Mesenchymal stem cell (in vitro differentiated cells and primary cell): ENCODE measurements at regions not wholly inside any gene's neighbourhood (a gene's known extent, or its start where the extent isn't known, plus 50 kb on each side); places are given as distances from the start of the nearest gene placed in this dataset.

Source experiments
- DNase-seq: peaks from one replicate; pipeline ENCODE4 v3.0.0-alpha.2; 2013
- H2AFZ ChIP-seq: one replicate; pipeline ENCODE4 v1.6.1; 2013; ENCODE audit warnings: low read depth, mild to moderate bottlenecking, control low read depth, inconsistent platforms, low read length, moderate library complexity
- H2AK5ac ChIP-seq: 2 replicates; pipeline ENCODE4 v1.6.1; 2013; ENCODE audit warnings: low read length, moderate library complexity, mild to moderate bottlenecking, inconsistent platforms; ENCODE audit not compliant: severe bottlenecking
- H2BK120ac ChIP-seq: one replicate; pipeline ENCODE4 v1.6.1; 2013; ENCODE audit warnings: low read depth, mild to moderate bottlenecking, inconsistent platforms, low read length, moderate library complexity
- H2BK12ac ChIP-seq, 2 experiments: one replicate each; pipeline ENCODE4 v1.6.1; 2013; ENCODE audit warnings: inconsistent platforms in 2 of 2, low read length in 2 of 2, mild to moderate bottlenecking in 2 of 2, moderate library complexity in 2 of 2, control low read depth in 1 of 2
- H2BK15ac ChIP-seq: one replicate; pipeline ENCODE4 v1.6.1; 2013; ENCODE audit warnings: mild to moderate bottlenecking, low read depth, inconsistent platforms; ENCODE audit not compliant: poor library complexity, severe bottlenecking
- H2BK5ac ChIP-seq: 2 replicates; pipeline ENCODE4 v1.6.1; 2013; ENCODE audit warnings: low read depth, mild to moderate bottlenecking, low read length, control low read depth, inconsistent platforms; ENCODE audit not compliant: poor library complexity, severe bottlenecking
- H3K14ac ChIP-seq, 2 experiments: one replicate each; pipeline ENCODE4 v1.6.1; 2013; ENCODE audit warnings: inconsistent platforms in 2 of 2, low read length in 2 of 2, control low read depth in 1 of 2, mild to moderate bottlenecking in 1 of 2, moderate library complexity in 1 of 2
- H3K18ac ChIP-seq, 2 experiments: one replicate each; pipeline ENCODE4 v1.6.1; 2013; ENCODE audit warnings: inconsistent platforms in 2 of 2, low read length in 2 of 2, control low read depth in 1 of 2, low read depth in 1 of 2, mild to moderate bottlenecking in 1 of 2
- H3K23ac ChIP-seq, 2 experiments: one replicate each; pipeline ENCODE4 v1.6.1; 2013; ENCODE audit warnings: inconsistent platforms in 2 of 2, low read length in 2 of 2, mild to moderate bottlenecking in 2 of 2, moderate library complexity in 2 of 2, control low read depth in 1 of 2
- H3K27ac ChIP-seq: 2 replicates; pipeline ENCODE4 v1.5.1; 2013; ENCODE audit warnings: mild to moderate bottlenecking, moderate library complexity, low read length, control low read depth, inconsistent platforms; ENCODE audit not compliant: poor library complexity, severe bottlenecking
- H3K27me3 ChIP-seq, 2 experiments: 2 replicates each; pipeline versions ENCODE4 v1.6.1 to v1.7.0; 2013; ENCODE audit warnings: low read length in 2 of 2, mild to moderate bottlenecking in 2 of 2, moderate library complexity in 2 of 2, control low read depth in 1 of 2, inconsistent platforms in 1 of 2; ENCODE audit not compliant: control insufficient read depth in 1 of 2, insufficient read depth in 1 of 2
- H3K36me3 ChIP-seq, 2 experiments: 2 replicates each; pipeline versions ENCODE4 v1.6.1 to v1.7.0; 2013; ENCODE audit warnings: low read length in 2 of 2, control low read depth in 1 of 2, inconsistent platforms in 1 of 2, low read depth in 1 of 2, mild to moderate bottlenecking in 1 of 2; ENCODE audit not compliant: insufficient read depth in 2 of 2, control insufficient read depth in 1 of 2
- H3K4ac ChIP-seq, 2 experiments: one replicate each; pipeline ENCODE4 v1.6.1; 2013; ENCODE audit warnings: inconsistent platforms in 2 of 2, low read length in 2 of 2, mild to moderate bottlenecking in 2 of 2, moderate library complexity in 2 of 2, control low read depth in 1 of 2, low read depth in 1 of 2
- H3K4me1 ChIP-seq: 2 replicates; pipeline ENCODE4 v1.6.1; 2013; ENCODE audit warnings: low read depth, low read length, control low read depth; ENCODE audit not compliant: control insufficient read depth, insufficient read depth
- H3K4me2 ChIP-seq: 2 replicates; pipeline ENCODE4 v1.6.1; 2013; ENCODE audit warnings: low read length, mild to moderate bottlenecking, inconsistent platforms; ENCODE audit not compliant: poor library complexity, severe bottlenecking
- H3K4me3 ChIP-seq, 2 experiments: 2 replicates each; pipeline versions ENCODE4 v1.5.1 to v1.7.0; 2013; ENCODE audit warnings: low read length in 2 of 2, mild to moderate bottlenecking in 2 of 2, control low read depth in 1 of 2, low read depth in 1 of 2; ENCODE audit not compliant: insufficient read depth in 1 of 2
- H3K79me1 ChIP-seq: replicated peaks from 2 replicates; pipeline ENCODE4 v1.6.1; 2013; ENCODE audit warnings: mild to moderate bottlenecking, control low read depth, low read length, inconsistent platforms; ENCODE audit not compliant: poor library complexity, severe bottlenecking
- H3K9ac ChIP-seq: 2 replicates; pipeline ENCODE4 v1.7.0; 2013; ENCODE audit warnings: mild to moderate bottlenecking, low read length, moderate library complexity
- H3K9me3 ChIP-seq: 2 replicates; pipeline ENCODE4 v1.7.0; 2013; ENCODE audit warnings: mild to moderate bottlenecking, low read length; ENCODE audit not compliant: control insufficient read depth
- H4K8ac ChIP-seq: one replicate; pipeline ENCODE4 v1.6.1; 2013; ENCODE audit warnings: inconsistent platforms, mild to moderate bottlenecking, low read length, moderate library complexity
- H4K91ac ChIP-seq: one replicate; pipeline ENCODE4 v1.6.1; 2013; ENCODE audit warnings: mild to moderate bottlenecking, low read length, inconsistent platforms
- WGBS: methylation state at CpG from one replicate; pipeline ENCODE4 v1.1.7; 2013; ENCODE audit warnings: mixed read lengths; 5-methylcytosine and 5-hydroxymethylcytosine counted together

DNA sequence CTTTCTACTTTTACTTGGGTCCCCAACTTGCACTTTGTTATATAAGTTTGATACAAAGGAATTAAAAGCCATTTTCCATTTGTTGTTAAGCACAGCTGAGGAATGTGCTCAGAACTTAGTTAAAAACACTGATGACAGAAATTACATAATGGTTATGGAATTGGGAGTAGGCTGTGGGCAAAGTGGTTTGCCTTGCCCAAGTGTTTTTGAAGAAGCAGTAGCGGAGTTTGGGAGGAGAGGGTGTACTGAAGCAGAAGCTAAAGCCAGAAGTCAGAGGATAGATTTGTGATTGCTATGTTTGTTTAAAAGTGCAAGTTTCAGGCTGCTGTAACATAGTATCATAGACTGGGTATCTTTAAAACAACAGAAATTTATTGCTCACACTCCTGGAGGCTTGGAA is 391.8 kb downstream of the DUSP10 start:
- no peak overlapping the region for H2BK15ac ChIP-seq
- no peak overlapping the region for H2AK5ac ChIP-seq
- no peaks in the 10 kb centered on the region for H3K4me1 ChIP-seq
- H3K14ac ChIP-seq = no peak overlapping the region
- 100% methylated on average over 1 of the region's 1 CpG for WGBS
- no peak overlapping the region for H3K4me3 ChIP-seq
- no peak overlapping the region for H3K4me2 ChIP-seq
- H3K9me3 ChIP-seq = no peaks in the 10 kb centered on the region
- H3K18ac ChIP-seq = no peak overlapping the region
- H3K23ac ChIP-seq = no peak overlapping the region
- no peak overlapping the region for H2AFZ ChIP-seq
- no peak overlapping the region for H2BK120ac ChIP-seq
- H3K27me3 ChIP-seq = no peaks in the 10 kb centered on the region
- H3K79me1 ChIP-seq = no peaks in the 10 kb centered on the region
- H4K8ac ChIP-seq = no peak overlapping the region
- no peak overlapping the region for H3K4ac ChIP-seq
- H2BK5ac ChIP-seq = no peak overlapping the region
- H3K36me3 ChIP-seq = no peaks in the 10 kb centered on the region
- no peak overlapping the region for H3K9ac ChIP-seq
- no peak overlapping the region for H3K27ac ChIP-seq
- no peak for DNase-seq
- H4K91ac ChIP-seq = no peak overlapping the region
- H2BK12ac ChIP-seq = no peak overlapping the region

DNA sequence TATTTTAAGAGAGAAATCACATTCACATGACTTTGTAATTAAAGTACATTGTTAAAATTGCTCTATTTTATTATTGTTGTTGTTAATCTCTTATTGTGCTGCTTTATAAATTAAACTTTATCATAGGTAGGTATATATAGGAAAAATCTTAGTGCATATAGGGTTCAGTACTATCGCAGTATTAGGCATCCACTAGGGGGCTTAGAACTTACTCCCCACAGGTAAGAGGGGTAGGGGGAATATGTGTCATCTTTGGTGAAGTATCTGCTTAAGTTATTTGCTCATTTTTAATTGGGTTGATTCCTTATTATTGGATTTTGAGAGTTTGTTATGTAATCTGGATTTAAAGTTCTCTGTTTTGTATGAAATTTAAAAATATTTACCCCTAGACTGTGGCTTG is 385.2 kb downstream of the DUSP10 start:
- no peak overlapping the region for H3K4ac ChIP-seq
- H3K79me1 ChIP-seq = no peaks in the 10 kb centered on the region
- no peak overlapping the region for H3K23ac ChIP-seq
- no peak overlapping the region for H2BK12ac ChIP-seq
- no peak overlapping the region for H3K4me2 ChIP-seq
- no peak overlapping the region for H3K27ac ChIP-seq
- H4K91ac ChIP-seq = no peak overlapping the region
- H2AK5ac ChIP-seq = no peak overlapping the region
- H2BK5ac ChIP-seq = no peak overlapping the region
- no peak overlapping the region for H2AFZ ChIP-seq
- no peak overlapping the region for H3K4me3 ChIP-seq
- no peak overlapping the region for H4K8ac ChIP-seq
- no peak overlapping the region for H3K18ac ChIP-seq
- no peak overlapping the region for H3K14ac ChIP-seq
- H2BK120ac ChIP-seq = no peak overlapping the region
- no peaks in the 10 kb centered on the region for H3K27me3 ChIP-seq
- no peak overlapping the region for H2BK15ac ChIP-seq
- H3K9ac ChIP-seq = no peak overlapping the region
- DNase-seq = no peak
- no peaks in the 10 kb centered on the region for H3K4me1 ChIP-seq
- H3K36me3 ChIP-seq = no peaks in the 10 kb centered on the region
- 100% methylated on average over 1 of the region's 1 CpG for WGBS
- no peaks in the 10 kb centered on the region for H3K9me3 ChIP-seq

DNA sequence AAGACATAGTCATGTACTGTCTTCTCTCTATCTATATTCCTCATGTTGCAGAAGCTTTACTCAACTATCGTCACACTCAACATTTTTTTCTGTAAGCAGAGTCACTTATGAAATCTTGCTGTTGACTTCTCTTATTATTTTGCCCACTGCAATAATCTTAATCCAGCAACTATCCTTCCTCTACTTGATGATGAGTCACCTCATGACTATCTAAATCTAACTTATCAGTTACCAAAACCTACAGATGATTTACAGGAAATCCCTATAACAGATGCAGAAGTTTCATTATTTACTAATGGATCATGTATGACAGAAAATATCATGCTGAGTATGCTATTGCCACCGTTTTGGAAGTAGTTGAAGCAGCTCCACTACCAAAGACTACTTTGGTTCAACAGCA is 378.9 kb downstream of the DUSP10 start:
- H2BK15ac ChIP-seq = no peak overlapping the region
- no peak overlapping the region for H3K4me3 ChIP-seq
- no peak overlapping the region for H3K4ac ChIP-seq
- H3K18ac ChIP-seq = no peak overlapping the region
- H2BK12ac ChIP-seq = no peak overlapping the region
- H3K14ac ChIP-seq = no peak overlapping the region
- no peaks in the 10 kb centered on the region for H3K36me3 ChIP-seq
- peaks cover 2% of the 10 kb centered on the region for H3K9me3 ChIP-seq
- H3K27me3 ChIP-seq = no peaks in the 10 kb centered on the region
- H2BK5ac ChIP-seq = no peak overlapping the region
- no peak overlapping the region for H4K91ac ChIP-seq
- no peak overlapping the region for H2BK120ac ChIP-seq
- 97% methylated on average over 2 of the region's 2 CpGs for WGBS
- no peak overlapping the region for H2AFZ ChIP-seq
- DNase-seq = no peak
- no peak overlapping the region for H2AK5ac ChIP-seq
- no peak overlapping the region for H3K9ac ChIP-seq
- H4K8ac ChIP-seq = no peak overlapping the region
- no peak overlapping the region for H3K23ac ChIP-seq
- no peak overlapping the region for H3K27ac ChIP-seq
- H3K4me1 ChIP-seq = no peaks in the 10 kb centered on the region
- no peaks in the 10 kb centered on the region for H3K79me1 ChIP-seq
- no peak overlapping the region for H3K4me2 ChIP-seq

DNA sequence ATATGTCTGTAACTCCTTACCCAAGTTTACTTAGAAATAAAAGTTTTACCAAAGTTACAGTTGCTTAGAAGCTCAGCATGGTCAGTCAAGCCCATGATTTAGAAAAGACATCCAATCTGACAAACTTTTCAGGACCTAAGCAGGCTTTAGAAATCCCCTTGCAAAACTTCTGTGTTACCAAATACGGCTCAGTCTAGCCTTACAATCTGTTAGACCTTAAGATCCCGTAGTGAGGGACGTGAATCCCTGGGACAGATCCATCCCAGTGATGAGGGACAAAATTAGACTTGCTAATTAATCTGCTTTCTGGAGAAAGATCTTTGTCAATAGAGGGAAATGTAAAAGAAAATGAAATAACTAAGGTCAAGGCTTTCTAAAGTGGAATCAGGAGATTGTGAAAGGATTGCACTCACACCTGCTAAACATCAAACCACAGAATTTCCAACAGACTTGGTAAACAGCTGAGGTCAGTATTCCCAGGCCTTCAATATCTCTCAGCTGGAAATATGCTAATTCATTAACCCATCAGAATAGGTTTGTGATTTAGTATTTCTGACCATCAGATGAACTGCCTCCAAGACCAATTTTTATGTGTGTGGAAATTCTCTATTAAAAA is 375.3 kb downstream of the DUSP10 start:
- Histone ChIP-seq H3K79me1 (no peaks in the 10 kb centered on the region), H3K9ac (no peak overlapping the region), H3K4me3 (no peak overlapping the region), H3K4me2 (no peak overlapping the region), H3K23ac (no peak overlapping the region), H3K4ac (no peak overlapping the region), H3K27ac (no peak overlapping the region), H2BK12ac (no peak overlapping the region), H2BK120ac (no peak overlapping the region), H3K36me3 (no peaks in the 10 kb centered on the region), H2AK5ac (no peak overlapping the region), H4K8ac (no peak overlapping the region), H2BK15ac (no peak overlapping the region), H4K91ac (no peak overlapping the region), H3K4me1 (no peaks in the 10 kb centered on the region), H3K18ac (no peak overlapping the region), H2AFZ (no peak overlapping the region), H2BK5ac (no peak overlapping the region), H3K14ac (no peak overlapping the region), H3K27me3 (no peaks in the 10 kb centered on the region), H3K9me3 (peaks cover 2% of the 10 kb centered on the region)
- DNase-seq = peak; percentile 37
- 57% methylated on average over 3 of the region's 3 CpGs for WGBS
